ENCODE measurements at regions not wholly inside any gene's neighbourhood (a gene's known extent, or its start where the extent isn't known, plus 50 kb on each side); places are given as distances from the start of the nearest gene placed in this dataset.

DNA sequence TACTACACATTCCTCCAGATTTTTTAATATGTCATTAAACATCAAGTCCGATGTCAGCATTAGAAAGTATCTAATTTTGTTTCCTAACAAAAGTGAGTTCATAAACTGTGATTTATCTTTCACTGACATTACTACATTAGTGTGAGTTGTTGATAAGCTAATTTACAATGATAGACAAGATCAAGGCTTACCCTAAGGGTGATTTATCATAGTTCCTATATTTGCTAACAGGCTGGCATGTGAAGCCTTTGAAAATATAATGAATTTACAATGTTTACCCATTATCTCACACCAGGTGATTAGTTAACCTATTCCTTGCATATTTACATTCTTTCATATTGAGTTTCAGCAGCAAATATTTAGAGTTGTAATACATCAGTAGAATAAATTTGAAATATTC lies 1096.9 kb upstream of the NUDT12 start:
- no peak for DNase-seq
- Mint-ChIP-seq H3K36me3 (no peaks in the 10 kb centered on the region), H3K27ac (no peak overlapping the region), H3K27me3 (ENCODE audit: low read depth in 3 of 3) (peaks cover 0 to 3% (median 0%) of the 10 kb centered on the region in 3 donors), H3K9me3 (peaks cover 13 to 44% (median 21%) of the 10 kb centered on the region in 6 donors), H3K4me3 (no peak overlapping the region), H3K4me1 (no peaks in the 10 kb centered on the region)

DNA sequence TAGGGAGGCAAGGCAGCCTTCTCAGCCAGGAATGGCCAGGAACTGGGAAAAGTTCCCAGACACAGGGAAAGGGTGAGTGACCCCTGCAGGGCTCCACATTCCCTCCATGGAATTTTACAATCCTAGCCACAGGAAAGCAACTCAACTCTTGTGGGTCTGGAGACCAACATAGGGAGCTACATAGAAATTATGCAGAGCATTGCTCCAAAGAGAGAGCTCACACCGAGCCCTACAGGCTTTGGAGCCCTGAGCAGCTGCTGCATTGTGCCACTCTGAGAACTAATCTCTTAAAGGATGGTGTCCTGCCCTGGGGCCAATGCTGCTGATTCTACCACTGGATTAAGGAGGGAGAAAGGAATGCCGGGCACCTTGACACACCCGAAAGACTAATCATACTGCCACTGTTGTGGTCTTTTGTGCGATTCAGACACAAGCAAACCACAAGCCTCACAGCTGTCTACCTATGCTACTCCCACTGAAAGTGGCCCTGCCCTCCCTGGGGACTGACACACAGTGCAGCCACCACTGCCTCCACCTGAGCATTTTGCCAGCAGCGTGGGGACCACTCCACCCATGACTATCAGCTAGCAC lies 1089.8 kb upstream of the NUDT12 start:
- Mint-ChIP-seq H3K4me1 (no peaks in the 10 kb centered on the region), H3K36me3 (peaks cover 0 to 3% (median 0%) of the 10 kb centered on the region in 3 donors), H3K4me3 (no peak overlapping the region), H3K27me3 (ENCODE audit: low read depth in 3 of 3) (peaks cover 0 to 3% (median 0%) of the 10 kb centered on the region in 3 donors), H3K9me3 (peaks cover 16 to 55% (median 30%) of the 10 kb centered on the region in 6 donors), H3K27ac (no peak overlapping the region)
- no peak for DNase-seq

DNA sequence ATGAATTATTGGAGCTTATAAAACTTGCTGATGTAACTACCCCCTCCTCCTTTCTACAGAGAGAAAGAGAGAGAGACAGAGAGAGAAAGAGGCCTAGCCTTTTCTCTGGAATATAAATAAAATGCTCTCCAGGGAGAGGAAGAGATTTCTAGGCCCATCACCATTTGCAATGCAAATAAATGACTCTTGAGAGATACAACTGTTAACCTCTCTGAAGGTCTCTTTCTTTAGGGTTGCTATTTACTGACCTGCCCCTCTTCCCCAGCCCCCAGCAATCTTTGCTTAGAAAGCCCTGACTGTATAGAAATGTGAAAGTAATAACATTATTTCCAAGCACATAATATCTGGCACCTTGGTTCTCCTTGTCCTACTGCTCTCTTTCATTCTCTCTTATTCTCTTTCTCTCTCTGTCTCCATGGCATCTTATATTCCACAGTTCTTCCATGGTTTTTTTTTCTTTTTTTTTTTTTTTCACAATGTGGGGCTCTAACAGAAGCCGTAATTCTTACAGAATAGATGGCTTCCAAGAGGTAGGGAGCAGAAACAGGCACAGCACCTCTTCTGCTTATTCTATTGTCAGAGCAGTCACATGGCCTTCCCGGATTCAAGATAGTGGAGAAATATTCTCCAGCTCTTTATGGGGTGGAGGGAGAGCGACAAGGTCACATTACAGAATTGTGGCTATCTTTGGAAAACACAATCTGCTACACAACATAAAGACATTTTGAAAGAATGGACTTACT lies 1087.9 kb upstream of the NUDT12 start:
- Mint-ChIP-seq H3K4me3 (no peak overlapping the region), H3K9me3 (peaks cover 9 to 52% (median 26%) of the 10 kb centered on the region in 6 donors), H3K27ac (no peak overlapping the region), H3K4me1 (no peaks in the 10 kb centered on the region), H3K36me3 (peaks cover 0 to 3% (median 0%) of the 10 kb centered on the region in 3 donors), H3K27me3 (ENCODE audit: low read depth in 3 of 3) (no peaks in the 10 kb centered on the region)
- DNase-seq: no peak

DNA sequence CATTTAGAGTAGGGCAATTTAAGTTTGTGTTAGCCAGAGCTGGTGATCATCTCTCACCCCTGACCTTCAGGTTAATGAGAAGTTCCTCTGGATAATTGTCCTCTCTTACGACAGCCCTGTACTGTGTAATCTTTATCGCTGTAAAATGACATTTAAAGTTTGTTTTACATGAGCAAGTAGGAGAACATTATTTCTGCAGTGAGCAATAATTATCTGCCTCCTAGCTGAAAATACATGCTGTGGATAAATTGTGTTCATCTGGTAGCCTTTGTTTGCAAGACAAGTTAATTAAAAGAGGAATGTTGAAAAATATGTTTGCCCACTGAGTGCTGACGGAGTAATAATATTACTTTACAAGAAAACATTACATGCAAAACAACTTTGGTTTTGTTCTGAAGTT lies 1083.8 kb upstream of the NUDT12 start:
- Mint-ChIP-seq H3K4me1 (no peaks in the 10 kb centered on the region), H3K27ac (no peak overlapping the region), H3K9me3 (peaks cover 5 to 44% (median 12%) of the 10 kb centered on the region in 6 donors), H3K36me3 (no peaks in the 10 kb centered on the region), H3K4me3 (no peak overlapping the region), H3K27me3 (ENCODE audit: low read depth in 3 of 3) (no peaks in the 10 kb centered on the region)
- no peak for DNase-seq

DNA sequence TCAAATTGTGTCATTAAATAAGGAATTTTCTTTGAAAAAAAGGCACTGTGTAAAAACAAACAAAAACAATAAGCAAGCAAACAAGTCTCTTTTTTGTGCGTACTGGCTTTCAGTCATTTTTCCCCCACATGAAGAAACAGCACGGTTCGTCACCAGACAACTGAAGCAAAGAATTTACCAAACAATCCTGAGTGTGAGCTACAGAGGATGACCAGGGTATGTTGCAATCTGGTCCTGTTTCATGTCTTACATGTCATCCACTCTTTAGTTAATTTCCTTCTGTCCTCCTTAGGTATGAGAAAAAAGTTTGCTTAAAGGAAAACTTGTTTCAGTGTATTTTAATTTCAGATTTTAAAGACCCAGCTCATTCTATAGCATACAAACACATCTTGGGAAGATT lies 1080.7 kb upstream of the NUDT12 start:
- H3K9me3 Mint-ChIP-seq: peaks cover 0 to 47% (median 7%) of the 10 kb centered on the region in 6 donors
- no peaks in the 10 kb centered on the region for H3K4me1 Mint-ChIP-seq
- no peak overlapping the region for H3K4me3 Mint-ChIP-seq
- H3K27me3 Mint-ChIP-seq (ENCODE audit: low read depth in 3 of 3): no peaks in the 10 kb centered on the region
- H3K27ac Mint-ChIP-seq: no peak overlapping the region
- no peak for DNase-seq
- H3K36me3 Mint-ChIP-seq: no peaks in the 10 kb centered on the region

DNA sequence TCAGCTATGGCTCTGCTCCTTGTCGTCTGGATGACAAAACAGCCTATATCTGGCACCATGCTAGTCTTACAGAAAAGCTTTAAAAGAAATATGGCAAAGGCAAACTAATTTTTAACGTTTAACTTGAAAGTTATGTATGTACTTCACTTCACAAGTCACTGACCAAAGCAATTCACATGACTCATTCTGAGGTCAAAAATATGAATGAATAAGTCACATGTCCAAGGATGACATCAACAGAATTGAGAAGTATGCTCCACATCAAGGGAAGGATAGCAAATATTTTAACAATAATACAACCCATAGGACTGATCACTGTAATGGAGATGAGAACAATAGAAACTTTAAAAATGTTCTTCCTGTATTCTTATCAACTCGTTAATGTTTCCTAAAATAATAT lies 1072.6 kb upstream of the NUDT12 start:
- Mint-ChIP-seq H3K9me3 (peaks cover 3 to 21% (median 8%) of the 10 kb centered on the region in 6 donors), H3K27ac (no peak overlapping the region), H3K4me3 (no peak overlapping the region), H3K4me1 (no peaks in the 10 kb centered on the region), H3K36me3 (no peaks in the 10 kb centered on the region), H3K27me3 (ENCODE audit: low read depth in 3 of 3) (no peaks in the 10 kb centered on the region)
- no peak for DNase-seq

DNA sequence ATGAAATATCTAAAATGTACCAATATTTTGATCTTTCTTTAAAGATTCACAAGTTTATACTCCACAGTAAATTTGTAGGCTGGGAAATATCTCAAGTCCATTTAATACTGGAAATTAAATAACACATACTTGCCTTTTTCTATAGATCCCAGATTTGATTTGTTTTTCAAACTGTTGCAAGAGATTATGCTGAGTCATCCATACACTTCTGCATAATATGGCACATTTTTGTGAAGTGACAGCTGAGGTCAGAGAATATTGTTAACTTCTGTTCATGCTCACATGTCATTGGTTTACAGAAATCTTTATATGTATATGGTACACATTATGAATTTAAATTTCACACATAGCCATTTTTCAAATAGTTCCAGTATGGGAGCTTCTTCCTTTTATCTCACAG lies 1066.3 kb upstream of the NUDT12 start:
- Mint-ChIP-seq H3K36me3 (no peaks in the 10 kb centered on the region), H3K27me3 (ENCODE audit: low read depth in 3 of 3) (no peaks in the 10 kb centered on the region), H3K9me3 (peaks cover 3 to 29% (median 7%) of the 10 kb centered on the region in 6 donors), H3K27ac (no peak overlapping the region), H3K4me1 (no peaks in the 10 kb centered on the region), H3K4me3 (no peak overlapping the region)
- no peak for DNase-seq

DNA sequence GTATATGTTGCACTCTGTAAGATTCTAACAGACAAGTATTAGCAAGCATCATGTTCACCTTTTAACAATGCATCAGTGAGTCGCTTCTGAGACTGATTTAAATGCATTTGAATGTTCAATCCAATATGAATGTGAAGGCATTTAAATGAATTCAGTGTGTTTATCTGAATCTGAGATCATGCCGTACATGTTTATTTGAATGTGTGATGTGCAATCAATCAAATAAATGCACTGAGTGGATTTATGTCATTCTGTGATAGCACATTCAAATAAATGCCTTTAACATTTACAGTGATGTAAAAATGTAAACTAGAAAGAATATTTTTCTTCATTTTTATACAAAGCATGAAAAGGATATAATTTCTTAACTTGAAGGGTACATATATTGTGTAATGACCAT lies 1063.5 kb upstream of the NUDT12 start:
- peaks cover 5 to 37% (median 9%) of the 10 kb centered on the region in 6 donors for H3K9me3 Mint-ChIP-seq
- H3K4me3 Mint-ChIP-seq: no peak overlapping the region
- no peak overlapping the region for H3K27ac Mint-ChIP-seq
- no peaks in the 10 kb centered on the region for H3K36me3 Mint-ChIP-seq
- no peaks in the 10 kb centered on the region for H3K4me1 Mint-ChIP-seq
- H3K27me3 Mint-ChIP-seq (ENCODE audit: low read depth in 3 of 3): no peaks in the 10 kb centered on the region
- DNase-seq: no peak

DNA sequence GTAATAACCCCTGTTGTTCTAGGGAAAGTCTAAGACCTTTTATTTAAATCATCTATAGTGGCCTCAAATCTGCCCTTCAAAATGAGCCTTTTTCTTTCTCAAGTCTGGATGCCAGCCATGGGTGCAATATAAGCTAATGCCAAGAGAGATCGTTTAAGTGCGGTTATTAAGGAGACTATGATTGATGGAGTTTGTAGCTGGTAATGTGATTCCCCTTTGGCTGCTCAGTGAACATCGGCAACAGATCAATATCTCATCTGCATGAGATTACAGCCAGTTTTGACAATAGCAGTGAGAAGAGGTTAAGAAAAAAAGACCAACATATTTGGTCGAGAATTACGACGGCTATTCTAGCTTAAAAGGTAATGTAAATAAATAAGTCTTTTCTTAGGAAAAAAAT lies 1049.4 kb upstream of the NUDT12 start:
- DNase-seq: no peak

DNA sequence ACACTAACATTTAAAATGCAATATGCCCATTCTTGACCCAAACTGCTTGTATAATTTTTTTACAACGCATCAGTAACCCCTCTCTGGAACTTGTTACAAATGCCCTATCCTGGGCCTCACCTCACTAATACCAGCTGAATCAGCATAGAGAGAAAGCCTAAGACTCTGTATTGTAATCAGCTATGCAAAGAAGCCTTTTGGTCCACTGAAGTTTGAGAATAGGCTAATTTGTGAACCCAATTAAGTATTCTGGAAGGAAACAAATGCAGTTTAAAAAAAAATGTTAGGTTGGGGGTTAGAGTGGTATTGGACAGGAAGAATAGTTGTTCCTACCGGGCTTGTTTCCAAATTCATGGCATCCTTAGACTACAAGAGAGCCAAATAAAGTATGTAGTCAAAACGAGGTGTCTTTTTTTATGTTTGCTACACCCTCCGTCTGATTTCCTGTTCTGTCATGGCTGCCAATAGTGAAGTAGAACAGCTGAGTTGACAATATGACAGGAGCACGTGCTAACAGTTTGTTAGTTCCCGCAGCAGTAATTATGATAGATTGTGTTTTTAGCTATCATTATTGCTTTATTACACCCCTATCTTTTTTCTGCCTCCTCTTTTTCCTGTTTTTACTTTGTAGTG lies 1048.7 kb upstream of the NUDT12 start:
- H3K9me3 Mint-ChIP-seq: peaks cover 0 to 38% (median 20%) of the 10 kb centered on the region in 6 donors
- H3K4me1 Mint-ChIP-seq: no peaks in the 10 kb centered on the region
- no peak overlapping the region for H3K4me3 Mint-ChIP-seq
- no peak overlapping the region for H3K27ac Mint-ChIP-seq
- DNase-seq: no peak
- peaks cover 0 to 8% (median 0%) of the 10 kb centered on the region in 3 donors for H3K36me3 Mint-ChIP-seq
- no peaks in the 10 kb centered on the region for H3K27me3 Mint-ChIP-seq (ENCODE audit: low read depth in 3 of 3)

More for the DNA sequence above, 1049.4 kb upstream of the NUDT12 start:
- H3K9me3 Mint-ChIP-seq: peaks cover 0 to 42% (median 21%) of the 10 kb centered on the region in 6 donors
- no peak overlapping the region for H3K4me3 Mint-ChIP-seq
- H3K27ac Mint-ChIP-seq: no peak overlapping the region
- no peaks in the 10 kb centered on the region for H3K27me3 Mint-ChIP-seq (ENCODE audit: low read depth in 3 of 3)
- peaks cover 0 to 8% (median 0%) of the 10 kb centered on the region in 3 donors for H3K36me3 Mint-ChIP-seq
- no peaks in the 10 kb centered on the region for H3K4me1 Mint-ChIP-seq

DNA sequence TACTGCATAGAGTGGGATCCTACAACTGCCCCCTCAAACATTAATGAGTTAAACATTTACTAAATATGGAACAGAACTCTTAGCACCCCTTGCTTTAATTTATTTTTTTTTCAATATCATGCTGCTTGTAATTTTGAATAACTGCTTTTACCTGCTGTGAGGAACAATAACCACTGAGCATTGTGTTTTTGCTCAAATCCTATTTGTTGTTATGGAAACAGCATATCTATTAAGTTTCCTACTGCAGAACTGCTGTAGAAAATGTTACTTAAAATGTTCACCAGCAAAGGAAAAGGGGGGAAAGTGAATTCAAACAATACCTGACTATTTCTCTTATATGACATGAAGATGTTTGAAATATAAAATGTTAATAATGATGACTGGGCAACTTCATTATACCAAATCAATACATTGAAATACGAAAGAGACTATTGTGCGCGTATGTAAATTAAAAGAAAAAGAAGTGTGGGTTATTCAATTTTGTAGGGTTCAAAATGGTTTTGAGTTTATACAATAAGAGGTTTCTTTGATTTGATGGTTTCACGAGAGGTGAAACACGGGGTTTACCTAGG lies 1043.8 kb upstream of the NUDT12 start:
- no peak for DNase-seq
- H3K27ac Mint-ChIP-seq: no peak overlapping the region
- no peaks in the 10 kb centered on the region for H3K4me1 Mint-ChIP-seq
- no peaks in the 10 kb centered on the region for H3K36me3 Mint-ChIP-seq
- H3K27me3 Mint-ChIP-seq (ENCODE audit: low read depth in 3 of 3): no peaks in the 10 kb centered on the region
- peaks cover 0 to 44% (median 15%) of the 10 kb centered on the region in 6 donors for H3K9me3 Mint-ChIP-seq
- no peak overlapping the region for H3K4me3 Mint-ChIP-seq

DNA sequence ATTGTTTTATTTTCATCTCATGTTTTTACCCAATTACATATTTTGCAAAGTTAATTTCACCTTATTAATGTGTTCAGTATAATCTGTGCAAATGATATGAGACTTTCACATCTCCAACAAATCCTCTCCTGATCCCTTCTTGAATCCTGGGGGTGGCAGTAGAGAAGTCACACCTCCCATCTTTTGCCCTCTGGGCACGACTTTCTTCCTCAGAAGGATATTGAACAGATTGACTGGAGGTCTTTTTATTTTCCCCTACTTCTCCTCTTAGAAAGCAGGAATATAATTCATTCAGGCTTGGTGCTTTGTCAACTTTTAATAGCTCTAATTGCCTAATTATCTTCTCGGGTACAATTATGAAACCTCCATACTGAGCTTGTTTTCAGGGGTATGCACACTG lies 1037.1 kb upstream of the NUDT12 start:
- H3K27ac Mint-ChIP-seq: no peak overlapping the region
- peaks cover 9 to 29% (median 17%) of the 10 kb centered on the region in 6 donors for H3K9me3 Mint-ChIP-seq
- DNase-seq: no peak
- no peaks in the 10 kb centered on the region for H3K27me3 Mint-ChIP-seq (ENCODE audit: low read depth in 3 of 3)
- H3K36me3 Mint-ChIP-seq: no peaks in the 10 kb centered on the region
- no peaks in the 10 kb centered on the region for H3K4me1 Mint-ChIP-seq
- H3K4me3 Mint-ChIP-seq: no peak overlapping the region

DNA sequence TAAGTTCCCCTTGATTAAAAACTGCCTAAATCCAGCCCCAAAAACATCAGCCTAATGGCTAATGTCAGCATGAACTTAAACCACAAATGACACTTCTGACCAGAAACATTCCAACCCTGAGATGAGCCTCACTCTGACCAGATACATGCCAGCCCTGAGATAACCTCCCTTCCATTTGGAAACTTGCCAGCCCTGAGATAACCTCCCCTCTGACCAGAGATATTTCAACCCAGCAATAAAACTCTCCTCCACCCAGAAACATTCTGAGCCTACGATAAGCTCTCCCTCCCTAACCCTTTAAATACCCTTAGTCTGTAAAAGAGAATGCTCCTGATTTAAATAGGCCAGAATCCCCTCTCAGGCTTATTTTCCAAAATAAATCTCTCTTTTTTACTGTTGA lies 1035.7 kb upstream of the NUDT12 start:
- H3K4me3 Mint-ChIP-seq: no peak overlapping the region
- DNase-seq: no peak
- H3K9me3 Mint-ChIP-seq: peaks cover 9 to 17% (median 12%) of the 10 kb centered on the region in 6 donors
- H3K27ac Mint-ChIP-seq: no peak overlapping the region
- no peaks in the 10 kb centered on the region for H3K4me1 Mint-ChIP-seq
- H3K36me3 Mint-ChIP-seq: no peaks in the 10 kb centered on the region
- peaks cover 0 to 5% (median 0%) of the 10 kb centered on the region in 3 donors for H3K27me3 Mint-ChIP-seq (ENCODE audit: low read depth in 3 of 3)

DNA sequence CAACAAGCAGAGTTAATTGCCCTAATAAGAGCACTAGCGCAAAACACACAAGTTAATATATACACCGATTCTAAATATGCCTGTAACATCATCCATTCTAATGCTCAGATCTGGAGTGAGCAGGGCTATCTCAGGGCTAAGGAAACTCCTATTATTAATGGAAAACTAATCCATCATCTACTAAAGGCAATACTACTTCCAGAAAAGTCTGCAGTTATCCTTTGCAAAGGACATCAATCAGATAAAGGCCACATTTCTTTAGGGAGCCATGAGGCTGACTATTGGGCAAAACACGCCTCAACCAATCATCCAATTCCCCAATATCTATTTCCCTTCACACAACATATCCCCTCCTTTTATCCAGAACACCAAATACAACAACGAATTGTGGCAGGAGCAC lies 1032.3 kb upstream of the NUDT12 start:
- no peak for DNase-seq
- no peaks in the 10 kb centered on the region for H3K36me3 Mint-ChIP-seq
- peaks cover 0 to 5% (median 0%) of the 10 kb centered on the region in 3 donors for H3K27me3 Mint-ChIP-seq (ENCODE audit: low read depth in 3 of 3)
- peaks cover 17 to 30% (median 24%) of the 10 kb centered on the region in 6 donors for H3K9me3 Mint-ChIP-seq
- H3K4me1 Mint-ChIP-seq: no peaks in the 10 kb centered on the region
- no peak overlapping the region for H3K27ac Mint-ChIP-seq
- no peak overlapping the region for H3K4me3 Mint-ChIP-seq
